Ectodermal cell (in vitro differentiated cells): ENCODE measurements at regions not wholly inside any gene's neighbourhood (a gene's known extent, or its start where the extent isn't known, plus 50 kb on each side); places are given as distances from the start of the nearest gene placed in this dataset.

Experiments used
- H3K27ac ChIP-seq: 2 replicates; pipeline ENCODE4 v1.7.0; 2013; ENCODE audit warnings: mild to moderate bottlenecking, low read depth, low read length; ENCODE audit not compliant: insufficient read depth, poor library complexity, severe bottlenecking
- H3K27me3 ChIP-seq: 2 replicates; pipeline ENCODE4 v1.7.0; 2013; ENCODE audit warnings: mild to moderate bottlenecking, low read length; ENCODE audit not compliant: insufficient read depth, control insufficient read depth, poor library complexity, severe bottlenecking
- H3K36me3 ChIP-seq: one replicate; pipeline ENCODE4 v1.7.0; 2013; ENCODE audit warnings: low read length; ENCODE audit not compliant: control insufficient read depth, insufficient read depth
- H3K4me1 ChIP-seq: one replicate; pipeline ENCODE4 v1.7.0; 2013; ENCODE audit warnings: low read length; ENCODE audit not compliant: control insufficient read depth, insufficient read depth
- H3K4me3 ChIP-seq: 2 replicates; pipeline ENCODE4 v1.7.0; 2013; ENCODE audit warnings: low read depth, low read length, control low read depth; ENCODE audit not compliant: insufficient read depth
- H3K9me3 ChIP-seq: 2 replicates; pipeline ENCODE4 v1.7.0; 2013; ENCODE audit warnings: mild to moderate bottlenecking, low read length, moderate library complexity; ENCODE audit not compliant: control insufficient read depth
- WGBS, 2 experiments: methylation state at CpG; one replicate each; pipeline ENCODE4 v1.1.7; 2013; ENCODE audit warnings: missing lambda C conversion rate in 2 of 2; 5-methylcytosine and 5-hydroxymethylcytosine counted together

DNA sequence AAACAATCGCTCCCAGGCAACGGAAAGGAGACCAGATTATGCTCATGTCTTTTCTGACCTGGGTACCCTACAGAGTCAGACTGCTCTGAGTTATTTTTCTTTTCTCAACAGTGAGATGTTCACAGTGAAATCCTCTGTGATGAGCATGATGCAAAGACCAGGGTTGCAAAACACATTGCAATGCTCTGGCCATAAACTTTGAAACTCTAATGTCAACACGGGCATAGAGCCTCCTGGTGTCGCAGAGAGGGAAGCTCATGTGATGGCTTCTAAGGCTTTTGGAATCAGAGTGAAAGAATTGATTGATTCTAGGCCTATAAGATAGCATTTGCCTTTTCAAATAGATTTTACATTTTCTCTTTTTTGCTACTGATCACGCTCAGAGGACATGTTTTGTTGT, 193.4 kb downstream of the RASSF9 start:
- no peaks in the 10 kb centered on the region for H3K36me3 ChIP-seq
- H3K9me3 ChIP-seq: no peaks in the 10 kb centered on the region
- no peaks in the 10 kb centered on the region for H3K27me3 ChIP-seq
- no peaks in the 10 kb centered on the region for H3K4me1 ChIP-seq
- no peak overlapping the region for H3K4me3 ChIP-seq
- no peak overlapping the region for H3K27ac ChIP-seq
- 75 to 78% methylated on average over 5 of the region's 5 CpGs for WGBS, 2 experiments

DNA sequence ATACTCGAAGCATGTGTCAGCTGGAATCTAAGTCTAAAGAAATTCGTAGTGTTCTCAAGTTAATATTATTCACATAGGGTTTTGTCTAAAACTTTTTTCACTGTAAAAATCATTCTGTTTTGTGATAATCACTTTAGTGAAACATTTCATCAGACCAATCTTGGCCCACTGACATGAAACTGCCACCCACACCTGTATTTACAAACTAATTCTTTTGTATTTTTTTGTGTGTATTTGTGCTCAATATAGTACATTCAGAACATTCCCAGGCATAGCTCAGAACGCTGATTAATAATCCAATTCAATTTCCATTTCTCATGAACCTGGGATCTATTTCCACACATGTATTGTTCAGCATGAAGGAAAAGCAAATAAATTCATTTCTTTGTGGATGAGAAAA, 191.7 kb downstream of the RASSF9 start:
- no peak overlapping the region for H3K27ac ChIP-seq
- no peaks in the 10 kb centered on the region for H3K9me3 ChIP-seq
- H3K36me3 ChIP-seq: no peaks in the 10 kb centered on the region
- 33 to 77% methylated on average over 1 to 3 of the region's 3 CpGs for WGBS, 2 experiments
- H3K4me1 ChIP-seq: no peaks in the 10 kb centered on the region
- no peaks in the 10 kb centered on the region for H3K27me3 ChIP-seq
- no peak overlapping the region for H3K4me3 ChIP-seq

DNA sequence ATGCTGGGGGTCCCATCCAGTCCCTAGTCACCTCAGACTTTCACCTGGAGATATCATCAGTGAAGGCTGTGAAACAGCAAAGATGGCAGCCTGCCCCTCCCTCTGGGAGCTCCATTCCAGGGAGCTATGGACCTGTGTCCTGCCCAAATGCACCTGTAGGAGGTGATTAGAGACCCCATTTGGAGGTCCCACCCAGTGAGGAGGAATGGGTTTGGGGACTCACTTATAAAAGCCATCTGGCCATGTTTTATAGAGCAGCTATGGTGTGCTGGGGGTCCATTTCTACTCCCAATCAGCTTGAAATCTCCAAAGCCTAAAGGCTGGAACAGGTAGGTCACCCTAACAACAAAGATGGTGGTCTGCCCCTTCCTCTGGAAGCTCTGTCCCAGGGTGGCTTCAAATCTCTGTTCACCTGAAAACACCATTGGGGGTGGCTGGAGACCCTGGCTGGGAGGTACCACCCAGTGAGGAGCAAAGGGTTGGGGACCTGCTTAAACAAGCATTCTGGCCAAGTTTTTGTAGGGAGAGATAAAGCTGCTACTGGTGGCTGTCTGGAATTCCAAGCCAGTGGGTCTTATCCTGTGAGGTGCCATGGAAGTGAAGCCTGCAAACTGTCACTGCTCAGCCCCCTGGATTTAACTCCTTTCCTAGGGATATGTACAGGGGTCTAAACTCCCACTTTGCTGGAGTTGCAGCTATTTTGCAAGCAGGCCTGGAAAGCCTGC, 182.3 kb downstream of the RASSF9 start:
- Histone ChIP-seq H3K27ac (no peak overlapping the region), H3K4me3 (no peak overlapping the region), H3K9me3 (no peaks in the 10 kb centered on the region), H3K27me3 (no peaks in the 10 kb centered on the region), H3K4me1 (no peaks in the 10 kb centered on the region), H3K36me3 (no peaks in the 10 kb centered on the region)

DNA sequence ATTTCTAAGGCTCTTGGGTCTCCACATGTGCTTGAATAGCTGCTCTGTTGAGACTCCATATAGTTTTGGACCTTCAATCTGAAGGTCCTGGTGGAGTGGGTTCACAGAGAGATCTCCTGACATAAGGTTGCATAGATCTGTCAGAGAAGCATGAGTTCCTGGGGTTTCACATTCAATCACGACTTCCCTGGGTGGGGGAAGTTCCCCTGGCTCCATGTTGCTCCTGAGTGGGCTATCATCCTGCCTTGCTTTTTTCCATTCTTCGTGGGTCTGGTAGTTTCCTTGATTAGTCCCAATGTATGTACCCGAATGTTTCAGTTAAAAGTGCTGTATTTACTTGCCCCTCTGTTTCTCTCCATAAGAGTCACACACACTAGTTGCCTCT, 181.8 kb downstream of the RASSF9 start:
- WGBS, 2 experiments: 93 to 94% methylated on average over 3 of the region's 3 CpGs
- H3K4me1 ChIP-seq: no peaks in the 10 kb centered on the region
- H3K27me3 ChIP-seq: no peaks in the 10 kb centered on the region

DNA sequence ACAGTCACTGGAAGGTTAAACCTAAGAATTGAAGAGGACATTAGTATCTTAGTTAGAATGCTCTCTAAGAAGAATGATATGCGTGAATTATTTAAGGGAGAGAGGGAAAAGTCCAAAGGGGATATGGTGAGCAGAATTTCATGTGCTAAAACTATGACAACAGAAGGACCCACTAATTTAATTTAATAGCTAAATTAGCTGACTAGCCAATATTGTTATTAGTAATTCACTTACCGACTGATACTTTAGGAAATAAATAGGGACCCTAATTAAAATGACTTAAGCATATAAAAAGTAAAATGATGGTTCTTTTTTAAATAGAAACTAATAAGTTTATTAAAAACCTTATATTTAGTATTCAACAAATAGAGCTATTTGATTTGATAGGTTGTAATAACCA, 179.6 kb downstream of the RASSF9 start:
- no peak overlapping the region for H3K27ac ChIP-seq
- H3K4me1 ChIP-seq: no peaks in the 10 kb centered on the region
- no peak overlapping the region for H3K4me3 ChIP-seq
- no peaks in the 10 kb centered on the region for H3K9me3 ChIP-seq
- no peaks in the 10 kb centered on the region for H3K27me3 ChIP-seq
- H3K36me3 ChIP-seq: no peaks in the 10 kb centered on the region
- WGBS, 2 experiments: 92 to 100% methylated on average over 1 of the region's 2 CpGs

More for the DNA sequence above, 181.8 kb downstream of the RASSF9 start:
- no peaks in the 10 kb centered on the region for H3K9me3 ChIP-seq
- H3K4me3 ChIP-seq: no peak overlapping the region
- no peak overlapping the region for H3K27ac ChIP-seq
- H3K36me3 ChIP-seq: no peaks in the 10 kb centered on the region

DNA sequence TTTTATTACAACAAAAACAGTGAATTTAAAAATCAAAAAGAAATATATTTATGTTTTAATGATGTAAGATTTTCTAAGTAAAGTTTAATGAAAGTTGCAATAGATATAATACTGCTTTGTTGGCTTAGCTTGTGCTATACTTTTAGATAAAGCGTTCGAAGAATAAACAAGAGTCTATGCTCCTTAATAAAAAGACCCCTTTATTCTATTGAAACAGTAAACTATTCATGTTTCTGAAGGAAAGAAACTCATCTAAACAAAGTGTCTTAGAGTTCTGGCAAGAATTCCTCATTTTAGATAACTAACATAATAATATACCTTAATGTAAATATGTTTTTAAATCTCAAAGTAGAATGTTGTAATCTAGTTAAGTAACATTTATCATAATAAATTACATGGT, 179.0 kb downstream of the RASSF9 start:
- Histone ChIP-seq H3K4me3 (no peak overlapping the region), H3K36me3 (no peaks in the 10 kb centered on the region), H3K4me1 (no peaks in the 10 kb centered on the region), H3K27me3 (no peaks in the 10 kb centered on the region), H3K27ac (no peak overlapping the region), H3K9me3 (no peaks in the 10 kb centered on the region)
- WGBS, 2 experiments: 91 to 100% methylated on average over 2 of the region's 2 CpGs

DNA sequence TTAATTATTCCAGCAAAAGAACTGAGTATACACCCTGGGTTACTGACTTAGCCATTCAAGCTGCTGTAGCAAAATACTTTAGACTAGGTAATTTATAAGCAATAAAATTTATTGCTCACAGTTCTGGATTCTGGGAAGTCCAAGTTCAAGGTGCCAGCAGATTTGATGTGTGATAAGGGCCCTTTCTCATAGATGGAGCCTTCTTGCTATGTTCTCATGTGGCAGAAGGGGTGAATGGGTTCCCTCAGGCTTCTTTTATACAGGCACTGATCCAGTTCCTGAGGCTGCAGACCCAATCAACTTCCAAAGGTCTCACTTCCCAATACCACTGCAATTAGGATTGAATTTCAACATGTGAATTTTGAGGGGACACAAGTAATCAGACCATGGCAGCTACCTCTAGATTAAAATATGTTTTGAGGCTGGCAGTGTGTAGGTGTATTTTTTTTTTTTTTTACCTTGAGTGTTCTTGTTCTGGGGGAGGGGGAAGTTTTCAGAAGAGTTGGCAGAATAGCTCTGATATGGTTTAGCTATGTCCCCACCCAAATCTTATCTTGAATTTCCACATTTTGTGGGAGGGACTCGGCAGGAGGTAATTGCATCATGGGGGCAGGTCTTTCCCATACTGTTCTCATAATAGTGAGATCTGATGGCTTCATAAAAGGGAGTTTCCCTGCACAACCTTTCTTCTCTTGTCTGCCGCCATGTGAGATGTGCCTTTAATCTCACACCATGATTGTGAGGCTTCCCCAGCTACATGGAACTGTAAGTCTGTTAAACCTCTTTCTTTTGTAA, 178.2 kb downstream of the RASSF9 start:
- H3K27me3 ChIP-seq: no peaks in the 10 kb centered on the region
- no peak overlapping the region for H3K27ac ChIP-seq
- H3K36me3 ChIP-seq: no peaks in the 10 kb centered on the region
- H3K9me3 ChIP-seq: no peaks in the 10 kb centered on the region
- WGBS, 2 experiments: 75 to 100% methylated on average over 2 of the region's 2 CpGs
- no peak overlapping the region for H3K4me3 ChIP-seq
- no peaks in the 10 kb centered on the region for H3K4me1 ChIP-seq

DNA sequence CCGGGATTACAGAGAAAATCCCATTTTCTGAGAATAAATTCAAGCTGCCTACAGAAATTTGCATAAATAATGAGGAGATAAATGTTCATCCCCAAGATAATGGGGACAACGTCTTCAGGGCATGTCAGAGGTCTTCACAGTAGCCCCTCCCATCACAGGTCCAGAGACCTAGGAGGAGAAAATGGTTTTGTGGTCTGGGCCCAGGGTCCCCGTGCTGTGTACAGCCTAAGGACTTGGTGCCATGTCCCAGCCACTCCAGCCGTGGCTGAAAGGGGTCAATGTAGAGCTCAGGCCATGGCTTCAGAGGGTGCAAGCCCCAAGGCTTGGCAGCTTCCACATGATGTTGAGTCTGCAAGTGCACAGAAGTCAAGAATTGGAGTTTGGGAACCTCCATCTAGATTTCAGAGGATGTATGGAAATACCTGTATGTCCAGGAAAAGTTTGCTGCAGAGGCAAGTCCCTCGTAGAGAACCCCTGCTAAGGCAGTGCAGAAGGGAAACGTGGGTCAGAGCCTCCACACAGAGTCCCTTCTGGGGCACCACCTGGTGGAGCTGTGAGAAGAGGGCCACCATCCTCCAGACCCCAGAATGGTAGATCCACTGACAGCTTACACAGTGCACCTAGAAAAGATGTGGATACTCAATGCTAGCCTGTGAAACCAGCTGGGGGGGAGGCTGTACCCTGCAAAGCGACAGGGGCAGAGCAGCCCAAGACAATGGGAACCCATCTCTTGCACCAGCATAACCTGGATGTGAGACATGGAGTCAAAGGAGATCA, 176.3 kb downstream of the RASSF9 start:
- Histone ChIP-seq H3K36me3 (no peaks in the 10 kb centered on the region), H3K4me3 (no peak overlapping the region), H3K9me3 (no peaks in the 10 kb centered on the region), H3K27ac (no peak overlapping the region), H3K27me3 (no peaks in the 10 kb centered on the region), H3K4me1 (no peaks in the 10 kb centered on the region)
- WGBS, 2 experiments: 86 to 87% methylated on average over 7 of the region's 7 CpGs

DNA sequence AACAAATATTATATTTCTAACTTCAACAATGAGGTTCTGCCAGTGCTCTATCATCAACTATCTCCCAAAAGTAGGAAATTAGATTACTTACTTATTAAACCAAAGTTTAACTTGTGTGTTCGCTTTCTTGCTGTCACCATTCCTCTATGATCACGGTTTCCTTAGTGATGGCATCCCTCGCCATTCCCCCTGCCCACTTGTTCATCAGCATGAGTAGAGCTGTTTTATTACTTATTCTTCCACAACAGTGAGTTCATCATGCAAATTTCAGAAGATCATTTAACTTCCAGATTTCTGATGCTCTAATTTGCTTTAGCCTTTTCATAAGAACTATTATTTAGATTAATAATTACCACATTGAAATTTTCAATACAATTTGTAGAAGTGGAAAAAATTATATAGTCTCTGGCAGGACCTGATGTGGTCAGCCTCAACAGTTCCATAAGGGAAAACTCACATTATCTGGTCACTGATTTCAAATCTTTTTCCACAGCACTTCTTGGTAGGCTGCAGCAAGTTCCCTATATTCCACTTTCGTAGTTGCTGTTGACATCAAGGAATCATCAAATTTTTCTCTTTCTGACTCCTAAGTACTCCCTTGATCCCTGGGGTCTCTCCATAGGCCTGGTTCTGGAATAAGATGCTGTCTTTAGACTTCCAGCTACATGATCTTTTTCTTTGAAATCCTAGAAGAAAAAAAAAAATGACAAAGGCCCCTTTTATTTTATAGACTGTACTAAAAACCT, 174.6 kb downstream of the RASSF9 start:
- Histone ChIP-seq H3K27ac (no peak overlapping the region), H3K9me3 (no peaks in the 10 kb centered on the region), H3K27me3 (no peaks in the 10 kb centered on the region), H3K4me1 (no peaks in the 10 kb centered on the region), H3K4me3 (no peak overlapping the region), H3K36me3 (no peaks in the 10 kb centered on the region)
- 94 to 95% methylated on average over 4 of the region's 4 CpGs for WGBS, 2 experiments

DNA sequence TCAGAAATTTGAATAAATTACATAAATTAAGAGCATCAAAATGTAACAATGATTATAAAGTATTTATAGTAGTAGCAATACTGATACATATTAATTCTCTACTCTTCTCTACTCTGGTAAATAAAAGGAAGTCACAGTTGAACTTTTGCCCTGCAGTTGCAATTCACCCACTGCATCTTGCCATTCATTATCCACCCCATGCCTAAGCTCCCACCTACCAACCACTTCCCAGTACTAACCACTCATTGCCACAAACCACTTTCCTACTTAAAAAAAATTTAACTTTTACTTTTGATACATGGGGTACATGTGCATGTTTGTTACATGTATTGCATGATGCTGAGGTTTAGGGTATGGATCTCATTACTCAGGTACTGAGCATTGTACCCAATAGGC, 174.0 kb downstream of the RASSF9 start:
- H3K4me1 ChIP-seq: no peaks in the 10 kb centered on the region
- no peak overlapping the region for H3K27ac ChIP-seq
- H3K9me3 ChIP-seq: no peaks in the 10 kb centered on the region
- H3K27me3 ChIP-seq: no peaks in the 10 kb centered on the region
- H3K4me3 ChIP-seq: no peak overlapping the region
- no peaks in the 10 kb centered on the region for H3K36me3 ChIP-seq
